Mesendoderm (in vitro differentiated cells): ENCODE measurements at regions not wholly inside any gene's neighbourhood (a gene's known extent, or its start where the extent isn't known, plus 50 kb on each side); places are given as distances from the start of the nearest gene placed in this dataset.

ENCODE experiments used
- DNase-seq: peaks from one replicate; pipeline ENCODE4 v3.0.0; 2013
- H2AK5ac ChIP-seq: 2 replicates; pipeline ENCODE4 v1.6.1; 2013; ENCODE audit warnings: low read length, inconsistent platforms
- H2BK120ac ChIP-seq: 2 replicates; pipeline ENCODE4 v1.6.1; 2013; ENCODE audit warnings: low read depth, mild to moderate bottlenecking, low read length, moderate library complexity, mixed read lengths
- H2BK15ac ChIP-seq: replicated peaks from 2 replicates; pipeline ENCODE4 v1.6.1; 2013; ENCODE audit warnings: low read depth, mild to moderate bottlenecking, moderate library complexity
- H2BK5ac ChIP-seq: 2 replicates; pipeline ENCODE4 v1.6.1; 2013; ENCODE audit warnings: low read length, inconsistent platforms
- H3K18ac ChIP-seq: 2 replicates; pipeline ENCODE4 v1.6.1; 2013; ENCODE audit warnings: mild to moderate bottlenecking, low read length, mixed read lengths
- H3K23ac ChIP-seq: one replicate; pipeline ENCODE4 v1.6.1; 2013; ENCODE audit warnings: low read length
- H3K27ac ChIP-seq: 2 replicates; pipeline ENCODE4 v1.5.1; 2013; ENCODE audit warnings: low read depth, mild to moderate bottlenecking, inconsistent platforms, low read length, moderate library complexity
- H3K27me3 ChIP-seq: 2 replicates; pipeline ENCODE4 v1.6.1; 2013; ENCODE audit warnings: low read length, control low read depth, mild to moderate bottlenecking, inconsistent platforms; ENCODE audit not compliant: insufficient read depth, poor library complexity
- H3K36me3 ChIP-seq: 2 replicates; pipeline ENCODE4 v1.6.1; 2013; ENCODE audit warnings: low read length, inconsistent platforms; ENCODE audit not compliant: control insufficient read depth, insufficient read depth
- H3K4ac ChIP-seq: one replicate; pipeline ENCODE4 v1.6.1; 2013; ENCODE audit warnings: low read depth, mild to moderate bottlenecking, low read length, moderate library complexity
- H3K4me1 ChIP-seq: 2 replicates; pipeline ENCODE4 v1.6.1; 2013; ENCODE audit warnings: low read depth, low read length, inconsistent platforms; ENCODE audit not compliant: control insufficient read depth
- H3K4me2 ChIP-seq: 2 replicates; pipeline ENCODE4 v1.6.1; 2013; ENCODE audit warnings: low read length
- H3K4me3 ChIP-seq: 2 replicates; pipeline ENCODE4 v1.5.1; 2013; ENCODE audit warnings: mild to moderate bottlenecking, low read length
- H3K56ac ChIP-seq: one replicate; pipeline ENCODE4 v1.6.1; 2013; ENCODE audit warnings: low read length
- H3K79me1 ChIP-seq: 2 replicates; pipeline ENCODE4 v1.6.1; 2013; ENCODE audit warnings: low read length, inconsistent platforms
- H3K79me2 ChIP-seq: 2 replicates; pipeline ENCODE4 v1.6.1; 2013; ENCODE audit warnings: mild to moderate bottlenecking, low read length; ENCODE audit not compliant: control insufficient read depth, insufficient read depth
- H3K9ac ChIP-seq: 2 replicates; pipeline ENCODE4 v1.6.1; 2013; ENCODE audit warnings: low read length, inconsistent platforms
- H4K5ac ChIP-seq: one replicate; pipeline ENCODE4 v1.6.1; 2013; ENCODE audit warnings: low read length
- H4K8ac ChIP-seq: one replicate; pipeline ENCODE4 v1.6.1; 2013; ENCODE audit warnings: low read depth, mild to moderate bottlenecking, control low read depth, low read length, moderate library complexity
- WGBS: extraction: QIAGEN DNeasy Blood & Tissue Kit; methylation state at CpG from one replicate; pipeline ENCODE4 v1.1.7; 2013; ENCODE audit warnings: low lambda C conversion rate, missing lambda C conversion rate; ENCODE audit not compliant: insufficient coverage; ENCODE audit errors: extremely low coverage; 5-methylcytosine and 5-hydroxymethylcytosine counted together

- no peak overlapping the region for H3K56ac ChIP-seq
- H3K4me3 ChIP-seq, result no peak overlapping the region
Observed at GRCh38 chr4:80125252-80126177, 52.5 kb upstream of the ANTXR2 start.

DNA sequence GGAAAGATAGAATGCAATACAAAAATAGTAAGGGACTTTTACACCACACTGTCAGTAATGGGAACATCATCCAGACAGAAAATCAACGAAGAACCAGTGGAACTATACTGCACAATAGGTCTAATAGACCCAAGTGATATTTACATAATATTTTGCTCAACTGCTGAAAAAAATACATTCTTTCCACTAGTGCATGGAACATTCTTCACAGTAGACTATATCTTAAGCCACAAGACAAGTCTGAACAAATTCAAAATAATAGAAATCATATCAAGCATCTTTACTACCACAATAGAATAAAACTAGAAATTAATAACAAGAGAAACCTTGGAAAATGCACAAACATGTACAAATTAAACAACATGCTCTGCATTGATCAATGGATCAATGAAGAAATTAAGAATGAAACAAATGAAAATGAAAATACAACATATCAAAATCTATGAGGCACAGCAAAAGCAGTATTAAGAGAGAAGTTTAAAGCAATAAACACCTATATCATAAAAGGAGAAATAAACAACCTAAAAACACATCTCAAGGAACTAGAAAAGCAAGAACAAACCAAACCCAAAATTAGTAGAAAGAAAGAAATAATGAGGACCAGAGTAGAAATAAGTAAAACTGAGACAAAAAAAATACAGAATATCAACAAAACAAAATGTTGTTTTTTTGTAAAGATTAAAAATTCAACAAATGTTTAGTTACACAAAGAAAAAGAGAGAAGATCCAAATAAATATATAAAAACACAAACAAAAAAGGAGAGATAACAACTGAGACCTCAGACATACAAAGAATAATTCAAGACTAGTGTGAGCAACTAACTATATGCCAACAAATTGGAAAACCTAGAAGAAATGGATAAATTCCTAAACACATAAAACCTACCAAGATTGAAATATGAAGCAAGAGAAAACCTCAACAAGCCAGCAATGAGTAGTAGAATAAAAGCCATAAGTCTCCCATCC, 51.5 kb upstream of the ANTXR2 start:
- Histone ChIP-seq H3K36me3 (no peaks in the 10 kb centered on the region), H2AK5ac (no peak overlapping the region)
- WGBS, result no CpG with 5 or more reads among the region's 1 CpG

More at GRCh38 chr4:80125252-80126177, 52.5 kb upstream of the ANTXR2 start:
- peak; percentile 36 for DNase-seq
- H3K4ac ChIP-seq, result no peak overlapping the region
- no peak overlapping the region for H3K27ac ChIP-seq
- no peak overlapping the region for H2AK5ac ChIP-seq
- WGBS, result no CpG with 5 or more reads among the region's 4 CpGs
- no peak overlapping the region for H4K5ac ChIP-seq
- H3K18ac ChIP-seq, result no peak overlapping the region
- no peak overlapping the region for H4K8ac ChIP-seq
- peak overlapping the region; percentile 36 for H2BK15ac ChIP-seq
- no peak overlapping the region for H3K4me2 ChIP-seq
- no peak overlapping the region for H3K9ac ChIP-seq
- no peaks in the 10 kb centered on the region for H3K4me1 ChIP-seq
- no peaks in the 10 kb centered on the region for H3K27me3 ChIP-seq
- no peak overlapping the region for H2BK5ac ChIP-seq
- H3K36me3 ChIP-seq, result no peaks in the 10 kb centered on the region
- H3K79me1 ChIP-seq, result no peaks in the 10 kb centered on the region
- no peak overlapping the region for H2BK120ac ChIP-seq
- H3K23ac ChIP-seq, result no peak overlapping the region
- H3K79me2 ChIP-seq, result no peaks in the 10 kb centered on the region

More for the DNA sequence above, 51.5 kb upstream of the ANTXR2 start:
- H3K18ac ChIP-seq, result no peak overlapping the region
- no peak overlapping the region for H3K56ac ChIP-seq
- H3K9ac ChIP-seq, result no peak overlapping the region
- no peak overlapping the region for H2BK120ac ChIP-seq
- H3K4me2 ChIP-seq, result no peak overlapping the region
- H3K79me1 ChIP-seq, result no peaks in the 10 kb centered on the region
- no peak overlapping the region for H3K4ac ChIP-seq
- no peaks in the 10 kb centered on the region for H3K79me2 ChIP-seq
- H3K4me3 ChIP-seq, result no peak overlapping the region
- H3K27me3 ChIP-seq, result no peaks in the 10 kb centered on the region
- H3K4me1 ChIP-seq, result no peaks in the 10 kb centered on the region
- no peak overlapping the region for H3K27ac ChIP-seq
- H3K23ac ChIP-seq, result no peak overlapping the region
- H2BK15ac ChIP-seq, result no peak overlapping the region
- no peak overlapping the region for H2BK5ac ChIP-seq
- DNase-seq, result no peak
- no peak overlapping the region for H4K8ac ChIP-seq
- no peak overlapping the region for H4K5ac ChIP-seq
